Left lung (tissue), 4 donors: ENCODE measurements at regions not wholly inside any gene's neighbourhood (a gene's known extent, or its start where the extent isn't known, plus 50 kb on each side); places are given as distances from the start of the nearest gene placed in this dataset.

ENCODE experiments used
- ATAC-seq: fragments of 200-7000 bp; cut with Tn5 transposase; one replicate; pipeline ENCODE4 v1.9.1; 2020; ENCODE audit warnings: moderate library complexity
- DNase-seq, 4 donors: peaks; one replicate each; pipeline ENCODE4 v3.0.0-alpha.2; 2013 to 2020
- H3K27ac ChIP-seq, 2 donors: fragments of 200-600 bp; sonication (generic) in 1 of 2; one replicate each; pipeline versions ENCODE4 v1.5.0 to v1.8.0; 2020 to 2021
- H3K27me3 ChIP-seq, 2 donors: fragments of 200-600 bp; sonication (generic) in 1 of 2; one replicate each; pipeline versions ENCODE4 v1.5.0 to v1.8.0; 2020 to 2021
- H3K36me3 ChIP-seq, 2 donors: fragments of 200-600 bp; sonication (generic) in 1 of 2; one replicate each; pipeline versions ENCODE4 v1.5.0 to v1.8.0; 2020 to 2021
- H3K4me1 ChIP-seq, 2 donors: fragments of 200-600 bp; one replicate each; pipeline ENCODE4 v1.8.0; 2021
- H3K4me3 ChIP-seq, 2 donors: fragments of 200-600 bp; sonication (generic) in 1 of 2; one replicate each; pipeline versions ENCODE4 v1.5.0 to v1.8.0; 2020 to 2021; ENCODE audit warnings: mild to moderate bottlenecking in 1 of 2
- H3K9me3 ChIP-seq, 2 donors: fragments of 200-600 bp; sonication (generic) in 1 of 2; one replicate each; pipeline versions ENCODE4 v1.5.0 to v1.8.0; 2020 to 2021
- intact Hi-C, 2 donors: fragments of 100-400 bp; cut with DNase I; formaldehyde crosslinking; loops; one replicate each; pipeline versions ENCODE4 v1.11.2 to v1.14.2; 2022
- TF ChIP-seq, protein P1 (sequence below), 2 donors: fragments of 200-600 bp; sonication (generic) in 1 of 2; IDR thresholded peaks; one replicate each; pipeline versions ENCODE4 v1.5.0 to v1.8.0; 2021; ENCODE audit warnings: antibody characterized with exemption in 2 of 2
- donor health status: DM: no; HTN: yes; CAD: no.
- donor health status: DM: no; HTN: no; CAD: no.

DNA sequence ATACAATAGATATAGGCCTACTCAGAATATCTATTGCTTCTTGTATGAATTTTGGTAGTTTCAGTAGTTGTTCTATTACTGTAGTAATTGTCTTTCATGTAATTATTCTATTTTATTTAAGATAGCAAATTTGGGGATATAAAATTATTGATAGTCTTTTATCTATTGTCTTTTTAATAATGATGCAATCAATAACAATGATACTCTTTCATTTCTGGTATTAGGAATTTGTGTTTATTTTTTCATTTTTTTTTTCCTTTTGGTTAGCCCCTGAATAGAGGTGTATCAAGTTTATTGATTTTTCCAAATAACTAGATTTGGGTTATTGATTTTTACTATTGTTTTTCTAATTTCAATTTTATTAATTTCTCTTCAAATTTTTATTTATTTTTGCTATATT lies 1503.7 kb downstream of the REEP3 start:
- no peak for ATAC-seq

DNA sequence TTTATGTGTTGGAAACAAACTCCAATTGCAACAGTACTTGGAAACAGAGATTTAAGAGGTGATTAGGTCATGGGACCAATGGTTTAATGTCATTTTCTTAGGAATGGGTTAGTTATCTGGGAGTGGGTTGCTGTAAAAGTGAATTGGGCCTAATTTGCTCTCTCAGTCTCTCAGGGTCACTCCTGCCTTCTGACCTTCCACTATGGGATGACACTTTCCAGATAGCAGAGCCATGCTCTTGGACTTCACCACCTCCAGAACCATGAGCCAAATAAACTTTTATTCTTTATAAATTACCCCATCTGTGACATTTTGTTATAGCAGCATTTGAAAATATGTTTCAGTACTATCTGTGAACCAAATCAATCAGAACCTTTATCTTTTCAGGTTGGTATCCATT lies 1509.1 kb downstream of the REEP3 start:
- no peaks in the 10 kb centered on the region for H3K36me3 ChIP-seq
- TF ChIP-seq, protein P1, sequence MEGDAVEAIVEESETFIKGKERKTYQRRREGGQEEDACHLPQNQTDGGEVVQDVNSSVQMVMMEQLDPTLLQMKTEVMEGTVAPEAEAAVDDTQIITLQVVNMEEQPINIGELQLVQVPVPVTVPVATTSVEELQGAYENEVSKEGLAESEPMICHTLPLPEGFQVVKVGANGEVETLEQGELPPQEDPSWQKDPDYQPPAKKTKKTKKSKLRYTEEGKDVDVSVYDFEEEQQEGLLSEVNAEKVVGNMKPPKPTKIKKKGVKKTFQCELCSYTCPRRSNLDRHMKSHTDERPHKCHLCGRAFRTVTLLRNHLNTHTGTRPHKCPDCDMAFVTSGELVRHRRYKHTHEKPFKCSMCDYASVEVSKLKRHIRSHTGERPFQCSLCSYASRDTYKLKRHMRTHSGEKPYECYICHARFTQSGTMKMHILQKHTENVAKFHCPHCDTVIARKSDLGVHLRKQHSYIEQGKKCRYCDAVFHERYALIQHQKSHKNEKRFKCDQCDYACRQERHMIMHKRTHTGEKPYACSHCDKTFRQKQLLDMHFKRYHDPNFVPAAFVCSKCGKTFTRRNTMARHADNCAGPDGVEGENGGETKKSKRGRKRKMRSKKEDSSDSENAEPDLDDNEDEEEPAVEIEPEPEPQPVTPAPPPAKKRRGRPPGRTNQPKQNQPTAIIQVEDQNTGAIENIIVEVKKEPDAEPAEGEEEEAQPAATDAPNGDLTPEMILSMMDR (IDR thresholded peaks at IDR 0.05), result no peak
- no peaks in the 10 kb centered on the region for H3K27me3 ChIP-seq
- H3K4me3 ChIP-seq, result no peak overlapping the region
- no peak overlapping the region for H3K27ac ChIP-seq
- ATAC-seq (no peak), DNase-seq (no peak)
- H3K4me1 ChIP-seq, result no peaks in the 10 kb centered on the region
- intact Hi-C loops, result no loop called here
- H3K9me3 ChIP-seq, result peaks cover 0 to 26% of the 10 kb centered on the region in 2 donors

More for the DNA sequence above, 1503.7 kb downstream of the REEP3 start:
- Histone ChIP-seq H3K4me3 (no peak overlapping the region), H3K36me3 (no peaks in the 10 kb centered on the region), H3K27me3 (no peaks in the 10 kb centered on the region), H3K9me3 (peaks cover 0 to 7% of the 10 kb centered on the region in 2 donors), H3K4me1 (no peaks in the 10 kb centered on the region), H3K27ac (no peak overlapping the region)
- TF ChIP-seq, protein P1 (IDR thresholded peaks at IDR 0.05), result no peak
- intact Hi-C loops, result no loop called here
- no peak for DNase-seq

DNA sequence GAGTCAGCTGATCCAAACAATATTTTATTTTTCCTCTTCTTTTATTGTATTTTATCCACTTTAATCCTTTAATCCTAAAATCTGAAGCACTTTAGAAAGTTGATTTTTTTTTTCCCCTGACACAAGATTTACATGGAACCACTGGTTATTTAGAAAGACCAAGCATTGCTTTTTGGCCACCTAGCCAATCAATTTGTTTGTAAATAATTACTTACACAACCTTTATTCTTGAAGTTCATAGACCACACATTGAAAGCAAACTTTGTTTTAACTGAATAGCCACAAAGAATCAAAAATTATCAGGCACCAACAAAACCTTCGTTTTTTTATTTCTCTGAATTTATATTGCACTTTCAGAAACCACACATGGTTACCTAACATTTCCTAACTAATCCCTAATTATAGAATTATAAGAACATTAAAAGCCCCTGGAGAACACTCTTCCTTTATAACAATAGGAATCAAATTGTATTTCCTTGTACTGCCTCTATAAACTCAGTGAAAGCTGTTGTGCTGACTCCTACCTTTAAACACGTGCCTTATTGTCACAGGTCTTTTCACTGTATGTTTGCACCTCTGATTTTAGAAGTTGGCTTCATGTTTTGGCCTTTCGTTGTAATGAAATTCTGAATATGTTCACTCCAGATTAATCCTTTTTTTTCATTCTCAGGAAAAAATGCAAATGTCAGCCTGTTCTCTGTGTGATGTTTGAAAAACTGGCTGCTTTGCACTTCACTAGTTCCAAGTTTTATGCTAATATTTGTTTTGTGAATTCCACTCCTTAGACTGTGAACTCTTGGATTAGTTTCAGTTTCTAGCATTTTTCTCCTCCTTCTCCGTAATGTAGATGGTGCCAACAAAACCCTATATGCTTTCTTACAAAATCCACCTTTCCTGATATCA lies 1511.9 kb downstream of the REEP3 start:
- Histone ChIP-seq H3K9me3 (peaks cover 0 to 47% of the 10 kb centered on the region in 2 donors), H3K4me3 (no peak overlapping the region), H3K27me3 (no peaks in the 10 kb centered on the region), H3K4me1 (no peaks in the 10 kb centered on the region), H3K36me3 (no peaks in the 10 kb centered on the region), H3K27ac (peak overlapping the region; percentile 39 to 65)
- peak; percentile 92 for ATAC-seq
- intact Hi-C loops, result no loop called here
- TF ChIP-seq, protein P1 (IDR thresholded peaks at IDR 0.05), result no peak
- DNase-seq, result peak in 2 of 4 donors; percentile 12 to 31

DNA sequence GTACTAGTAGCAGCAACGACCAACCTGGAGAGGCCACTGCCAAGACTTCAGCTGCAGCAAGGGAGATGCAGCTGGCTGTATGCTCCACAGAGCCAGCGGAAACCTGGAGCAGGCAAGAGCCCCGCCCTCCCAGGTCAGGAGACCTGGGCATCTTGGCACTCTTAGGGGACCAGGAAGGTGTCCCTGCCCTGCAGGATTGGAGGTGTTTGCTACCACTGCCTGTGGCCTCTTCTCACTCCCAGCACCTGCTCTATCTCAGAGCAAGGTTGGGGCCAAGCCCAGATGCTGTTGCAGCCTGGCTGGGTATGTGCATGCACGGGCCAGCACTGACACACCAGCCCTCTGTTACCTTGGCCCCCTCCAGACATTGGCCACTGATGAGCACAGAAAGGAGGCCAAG lies 1512.8 kb downstream of the REEP3 start:
- H3K27ac ChIP-seq, result peak overlapping the region; percentile 39 to 65

DNA sequence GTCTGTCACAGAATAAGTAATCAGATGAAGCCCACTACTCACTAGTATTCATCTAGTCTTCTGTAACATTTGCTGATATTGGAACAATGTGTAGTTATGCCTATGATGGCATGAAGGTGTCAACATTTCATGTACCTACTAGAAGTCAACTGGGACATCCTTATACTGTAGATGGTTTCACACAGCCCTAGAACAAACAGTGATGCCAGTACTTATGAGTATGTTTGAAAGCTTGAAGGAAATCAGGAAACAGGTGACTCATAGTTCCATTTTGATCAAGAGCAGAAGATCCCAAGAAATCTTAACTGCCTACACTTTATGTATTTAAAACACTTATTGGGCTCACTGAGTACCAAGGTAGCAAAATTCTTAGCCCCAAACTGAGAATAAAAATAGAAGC lies 1519.6 kb downstream of the REEP3 start:
- intact Hi-C loops, result no loop called here
- H3K4me1 ChIP-seq, result no peaks in the 10 kb centered on the region
- no peak overlapping the region for H3K27ac ChIP-seq
- TF ChIP-seq, protein P1 (IDR thresholded peaks at IDR 0.05), result no peak
- peaks cover 0 to 16% of the 10 kb centered on the region in 2 donors for H3K9me3 ChIP-seq
- DNase-seq (no peak), ATAC-seq (peak; percentile 55)
- H3K36me3 ChIP-seq, result no peaks in the 10 kb centered on the region
- H3K4me3 ChIP-seq, result no peak overlapping the region
- no peaks in the 10 kb centered on the region for H3K27me3 ChIP-seq

More for the DNA sequence above, 1512.8 kb downstream of the REEP3 start:
- TF ChIP-seq, protein P1 (IDR thresholded peaks at IDR 0.05), result no peak
- intact Hi-C loops, result no loop called here
- H3K9me3 ChIP-seq, result peaks cover 0 to 47% of the 10 kb centered on the region in 2 donors
- no peak overlapping the region for H3K4me3 ChIP-seq
- no peaks in the 10 kb centered on the region for H3K4me1 ChIP-seq
- DNase-seq (peak in 1 of 4 donors; percentile 50), ATAC-seq (peak; percentile 48)
- H3K36me3 ChIP-seq, result no peaks in the 10 kb centered on the region
- no peaks in the 10 kb centered on the region for H3K27me3 ChIP-seq
